Mesendoderm (in vitro differentiated cells): ENCODE measurements at regions not wholly inside any gene's neighbourhood (a gene's known extent, or its start where the extent isn't known, plus 50 kb on each side); places are given as distances from the start of the nearest gene placed in this dataset.

Experiments
- DNase-seq: peaks from one replicate; pipeline ENCODE4 v3.0.0; 2013
- H2AK5ac ChIP-seq: 2 replicates; pipeline ENCODE4 v1.6.1; 2013; ENCODE audit warnings: low read length, inconsistent platforms
- H2BK120ac ChIP-seq: 2 replicates; pipeline ENCODE4 v1.6.1; 2013; ENCODE audit warnings: low read depth, mild to moderate bottlenecking, low read length, moderate library complexity, mixed read lengths
- H2BK15ac ChIP-seq: replicated peaks from 2 replicates; pipeline ENCODE4 v1.6.1; 2013; ENCODE audit warnings: low read depth, mild to moderate bottlenecking, moderate library complexity
- H2BK5ac ChIP-seq: 2 replicates; pipeline ENCODE4 v1.6.1; 2013; ENCODE audit warnings: low read length, inconsistent platforms
- H3K18ac ChIP-seq: 2 replicates; pipeline ENCODE4 v1.6.1; 2013; ENCODE audit warnings: mild to moderate bottlenecking, low read length, mixed read lengths
- H3K23ac ChIP-seq: one replicate; pipeline ENCODE4 v1.6.1; 2013; ENCODE audit warnings: low read length
- H3K27ac ChIP-seq: 2 replicates; pipeline ENCODE4 v1.5.1; 2013; ENCODE audit warnings: low read depth, mild to moderate bottlenecking, inconsistent platforms, low read length, moderate library complexity
- H3K27me3 ChIP-seq: 2 replicates; pipeline ENCODE4 v1.6.1; 2013; ENCODE audit warnings: low read length, control low read depth, mild to moderate bottlenecking, inconsistent platforms; ENCODE audit not compliant: insufficient read depth, poor library complexity
- H3K36me3 ChIP-seq: 2 replicates; pipeline ENCODE4 v1.6.1; 2013; ENCODE audit warnings: low read length, inconsistent platforms; ENCODE audit not compliant: control insufficient read depth, insufficient read depth
- H3K4ac ChIP-seq: one replicate; pipeline ENCODE4 v1.6.1; 2013; ENCODE audit warnings: low read depth, mild to moderate bottlenecking, low read length, moderate library complexity
- H3K4me1 ChIP-seq: 2 replicates; pipeline ENCODE4 v1.6.1; 2013; ENCODE audit warnings: low read depth, low read length, inconsistent platforms; ENCODE audit not compliant: control insufficient read depth
- H3K4me2 ChIP-seq: 2 replicates; pipeline ENCODE4 v1.6.1; 2013; ENCODE audit warnings: low read length
- H3K4me3 ChIP-seq: 2 replicates; pipeline ENCODE4 v1.5.1; 2013; ENCODE audit warnings: mild to moderate bottlenecking, low read length
- H3K56ac ChIP-seq: one replicate; pipeline ENCODE4 v1.6.1; 2013; ENCODE audit warnings: low read length
- H3K79me1 ChIP-seq: 2 replicates; pipeline ENCODE4 v1.6.1; 2013; ENCODE audit warnings: low read length, inconsistent platforms
- H3K79me2 ChIP-seq: 2 replicates; pipeline ENCODE4 v1.6.1; 2013; ENCODE audit warnings: mild to moderate bottlenecking, low read length; ENCODE audit not compliant: control insufficient read depth, insufficient read depth
- H3K9ac ChIP-seq: 2 replicates; pipeline ENCODE4 v1.6.1; 2013; ENCODE audit warnings: low read length, inconsistent platforms
- H4K5ac ChIP-seq: one replicate; pipeline ENCODE4 v1.6.1; 2013; ENCODE audit warnings: low read length
- H4K8ac ChIP-seq: one replicate; pipeline ENCODE4 v1.6.1; 2013; ENCODE audit warnings: low read depth, mild to moderate bottlenecking, control low read depth, low read length, moderate library complexity
- WGBS: extraction: QIAGEN DNeasy Blood & Tissue Kit; methylation state at CpG from one replicate; pipeline ENCODE4 v1.1.7; 2013; ENCODE audit warnings: low lambda C conversion rate, missing lambda C conversion rate; ENCODE audit not compliant: insufficient coverage; ENCODE audit errors: extremely low coverage; 5-methylcytosine and 5-hydroxymethylcytosine counted together

GRCh38 chr4:152099981-152100378, 339.2 kb upstream of the GATB start:
- H3K79me2 ChIP-seq: no peaks in the 10 kb centered on the region
- H3K4me3 ChIP-seq: no peak overlapping the region
- H3K79me1 ChIP-seq: no peaks in the 10 kb centered on the region
- no peaks in the 10 kb centered on the region for H3K27me3 ChIP-seq
- H2BK15ac ChIP-seq: no peak overlapping the region
- H4K5ac ChIP-seq: no peak overlapping the region
- H4K8ac ChIP-seq: no peak overlapping the region
- no peak overlapping the region for H3K56ac ChIP-seq
- no CpG with 5 or more reads among the region's 7 CpGs for WGBS
- H3K36me3 ChIP-seq: no peaks in the 10 kb centered on the region
- no peak overlapping the region for H2BK120ac ChIP-seq
- no peak overlapping the region for H3K4me2 ChIP-seq
- no peak overlapping the region for H2AK5ac ChIP-seq
- H3K9ac ChIP-seq: no peak overlapping the region
- no peak overlapping the region for H3K4ac ChIP-seq
- H3K23ac ChIP-seq: no peak overlapping the region
- no peak overlapping the region for H3K27ac ChIP-seq
- no peak overlapping the region for H2BK5ac ChIP-seq
- H3K18ac ChIP-seq: no peak overlapping the region
- no peaks in the 10 kb centered on the region for H3K4me1 ChIP-seq
- no peak for DNase-seq

- Histone ChIP-seq H3K79me1 (no peaks in the 10 kb centered on the region), H3K36me3 (no peaks in the 10 kb centered on the region), H3K79me2 (no peaks in the 10 kb centered on the region), H3K4me2 (no peak overlapping the region), H2BK15ac (no peak overlapping the region), H3K4ac (no peak overlapping the region), H3K9ac (no peak overlapping the region), H3K56ac (no peak overlapping the region), H3K18ac (no peak overlapping the region), H4K5ac (no peak overlapping the region), H3K23ac (no peak overlapping the region), H2BK5ac (no peak overlapping the region), H2BK120ac (no peak overlapping the region), H3K27ac (no peak overlapping the region), H3K4me1 (no peaks in the 10 kb centered on the region), H3K27me3 (no peaks in the 10 kb centered on the region), H4K8ac (no peak overlapping the region), H3K4me3 (no peak overlapping the region), H2AK5ac (no peak overlapping the region)
- WGBS: no CpG with 5 or more reads among the region's 2 CpGs
- no peak for DNase-seq
Measured at GRCh38 chr4:152099555-152099954, 338.7 kb upstream of the GATB start.

GRCh38 chr4:152099061-152099425, 338.2 kb upstream of the GATB start:
- Histone ChIP-seq H3K56ac (no peak overlapping the region), H3K4me1 (no peaks in the 10 kb centered on the region), H3K4me3 (no peak overlapping the region), H3K4ac (no peak overlapping the region), H2BK5ac (no peak overlapping the region), H3K27me3 (no peaks in the 10 kb centered on the region), H3K23ac (no peak overlapping the region), H3K9ac (no peak overlapping the region), H3K4me2 (no peak overlapping the region), H4K8ac (no peak overlapping the region), H3K18ac (no peak overlapping the region), H4K5ac (no peak overlapping the region), H2AK5ac (no peak overlapping the region), H3K36me3 (no peaks in the 10 kb centered on the region), H2BK120ac (no peak overlapping the region), H2BK15ac (no peak overlapping the region), H3K79me1 (no peaks in the 10 kb centered on the region), H3K27ac (no peak overlapping the region), H3K79me2 (no peaks in the 10 kb centered on the region)
- no CpG with 5 or more reads among the region's 6 CpGs for WGBS
- DNase-seq: no peak

GRCh38 chr4:152098365-152099060, 337.7 kb upstream of the GATB start:
- Histone ChIP-seq H3K9ac (no peak overlapping the region), H3K4me1 (no peaks in the 10 kb centered on the region), H3K56ac (no peak overlapping the region), H3K18ac (no peak overlapping the region), H2AK5ac (no peak overlapping the region), H2BK120ac (no peak overlapping the region), H2BK15ac (no peak overlapping the region), H3K27ac (no peak overlapping the region), H3K79me2 (no peaks in the 10 kb centered on the region), H3K4me2 (no peak overlapping the region), H4K8ac (no peak overlapping the region), H3K79me1 (no peaks in the 10 kb centered on the region), H3K4me3 (no peak overlapping the region), H2BK5ac (no peak overlapping the region), H3K27me3 (no peaks in the 10 kb centered on the region), H3K23ac (no peak overlapping the region), H4K5ac (no peak overlapping the region), H3K36me3 (no peaks in the 10 kb centered on the region), H3K4ac (no peak overlapping the region)
- no peak for DNase-seq
- no CpG with 5 or more reads among the region's 8 CpGs for WGBS

GRCh38 chr4:152097371-152097770, 336.6 kb upstream of the GATB start:
- Histone ChIP-seq H3K4me1 (no peaks in the 10 kb centered on the region), H3K56ac (no peak overlapping the region), H2AK5ac (no peak overlapping the region), H3K4ac (no peak overlapping the region), H3K18ac (no peak overlapping the region), H3K9ac (no peak overlapping the region), H3K4me3 (no peak overlapping the region), H4K8ac (no peak overlapping the region), H3K27ac (no peak overlapping the region), H2BK120ac (no peak overlapping the region), H2BK15ac (no peak overlapping the region), H3K4me2 (no peak overlapping the region), H3K79me1 (no peaks in the 10 kb centered on the region), H2BK5ac (no peak overlapping the region), H3K36me3 (no peaks in the 10 kb centered on the region), H4K5ac (no peak overlapping the region), H3K27me3 (no peaks in the 10 kb centered on the region), H3K79me2 (no peaks in the 10 kb centered on the region), H3K23ac (no peak overlapping the region)
- DNase-seq: no peak
- no CpG with 5 or more reads among the region's 3 CpGs for WGBS

- WGBS: no CpG with 5 or more reads among the region's 1 CpG
- Histone ChIP-seq H3K4me3 (no peak overlapping the region), H4K8ac (no peak overlapping the region), H3K27ac (no peak overlapping the region), H3K23ac (no peak overlapping the region), H4K5ac (no peak overlapping the region), H3K56ac (no peak overlapping the region), H3K27me3 (no peaks in the 10 kb centered on the region), H3K4me2 (no peak overlapping the region), H3K4ac (no peak overlapping the region), H3K79me2 (no peaks in the 10 kb centered on the region), H2BK120ac (no peak overlapping the region), H3K4me1 (no peaks in the 10 kb centered on the region), H3K18ac (no peak overlapping the region), H3K36me3 (no peaks in the 10 kb centered on the region), H3K9ac (no peak overlapping the region), H3K79me1 (no peaks in the 10 kb centered on the region), H2BK5ac (no peak overlapping the region), H2AK5ac (no peak overlapping the region), H2BK15ac (no peak overlapping the region)
- DNase-seq: no peak
Measured at GRCh38 chr4:152095701-152096070, 334.9 kb upstream of the GATB start.
